IMR-90 (cell line): ENCODE measurements at regions not wholly inside any gene's neighbourhood (a gene's known extent, or its start where the extent isn't known, plus 50 kb on each side); places are given as distances from the start of the nearest gene placed in this dataset.

ENCODE experiments used
- ATAC-seq: fragments of 200-7000 bp; cut with Tn5 transposase; 2 replicates; pipeline ENCODE4 v1.9.1; 2020; ENCODE audit warnings: low read depth, mild to moderate bottlenecking, moderate library complexity
- BruUV-seq: library from RNA; stranded (reverse); fragments of 400-500 nt; replicated peaks from 2 replicates; lab custom pipeline; 2021; lab: Mats Ljungman, UMichigan
- CTCF ChIA-PET: fragments of 300-600 bp; formaldehyde crosslinking; extraction: SDS; loops from one replicate; lab custom pipeline; 2021; ENCODE audit warnings: antibody characterized with exemption; lab: Yijun Ruan, JAX
- POLR2A ChIA-PET: fragments of 300-600 bp; sonication (Branson Sonifier 250); formaldehyde crosslinking; loops from one replicate; lab custom pipeline; 2022; ENCODE audit warnings: antibody characterized with exemption; ENCODE audit not compliant: unreplicated experiment; lab: Charles Lee
- DNase-seq: peaks from one replicate; pipeline ENCODE4 v3.0.0; 2013
- H2AFZ ChIP-seq: replicated peaks from 2 replicates; pipeline ENCODE3; 2013; ENCODE audit warnings: low read length, mild to moderate bottlenecking; ENCODE audit not compliant: poor library complexity
- H2AK5ac ChIP-seq: 2 replicates; pipeline ENCODE4 v1.6.1; 2013; ENCODE audit warnings: low read depth, low read length, inconsistent platforms
- H2AK9ac ChIP-seq: replicated peaks from 2 replicates; pipeline ENCODE3; 2013; ENCODE audit warnings: mild to moderate bottlenecking, low read depth, low read length, moderate library complexity; ENCODE audit not compliant: poor library complexity
- H2BK120ac ChIP-seq: 2 replicates; pipeline ENCODE4 v1.6.1; 2013; ENCODE audit warnings: low read depth, low read length, inconsistent platforms
- H2BK15ac ChIP-seq: 3 replicates; pipeline ENCODE4 v1.6.1; 2013; ENCODE audit warnings: low read depth, low read length, inconsistent platforms
- H2BK20ac ChIP-seq: 2 replicates; pipeline ENCODE4 v1.6.1; 2013; ENCODE audit warnings: low read depth, mild to moderate bottlenecking, inconsistent platforms, low read length, moderate library complexity
- H2BK5ac ChIP-seq: 2 replicates; pipeline ENCODE4 v1.6.1; 2013; ENCODE audit warnings: mild to moderate bottlenecking, low read depth, low read length, inconsistent platforms; ENCODE audit not compliant: poor library complexity, severe bottlenecking
- H3K14ac ChIP-seq: replicated peaks from 2 replicates; pipeline ENCODE4 v1.6.1; 2013; ENCODE audit warnings: low read depth, low read length, inconsistent platforms
- H3K18ac ChIP-seq: 2 replicates; pipeline ENCODE4 v1.6.1; 2013; ENCODE audit warnings: low read depth, low read length, control low read depth
- H3K23ac ChIP-seq: 2 replicates; pipeline ENCODE4 v1.6.1; 2013; ENCODE audit warnings: low read depth, low read length, inconsistent platforms
- H3K27ac ChIP-seq: 2 replicates; pipeline ENCODE4 v1.5.1; 2013; ENCODE audit warnings: mild to moderate bottlenecking, control low read depth, low read length; ENCODE audit not compliant: insufficient read depth
- H3K27me3 ChIP-seq: 2 replicates; pipeline ENCODE4 v1.6.1; 2013; ENCODE audit warnings: low read length; ENCODE audit not compliant: control insufficient read depth, insufficient read depth
- H3K36me3 ChIP-seq: 2 replicates; pipeline ENCODE4 v1.6.1; 2013; ENCODE audit warnings: low read length, mixed read lengths; ENCODE audit not compliant: control insufficient read depth, insufficient read depth
- H3K4ac ChIP-seq: 2 replicates; pipeline ENCODE4 v1.6.1; 2013; ENCODE audit warnings: low read depth, low read length, inconsistent platforms
- H3K4me1 ChIP-seq: 2 replicates; pipeline ENCODE4 v1.6.1; 2013; ENCODE audit warnings: low read length, mixed read lengths; ENCODE audit not compliant: control insufficient read depth, insufficient read depth
- H3K4me2 ChIP-seq: 2 replicates; pipeline ENCODE4 v1.6.1; 2013; ENCODE audit warnings: low read depth, mild to moderate bottlenecking, control low read depth, low read length, moderate library complexity
- H3K4me3 ChIP-seq: 2 replicates; pipeline ENCODE4 v1.5.1; 2013; ENCODE audit warnings: low read depth, mild to moderate bottlenecking, control low read depth, low read length, moderate library complexity; ENCODE audit not compliant: insufficient read depth
- H3K56ac ChIP-seq: 2 replicates; pipeline ENCODE4 v1.6.1; 2013; ENCODE audit warnings: low read length, inconsistent platforms; ENCODE audit not compliant: insufficient read depth; ENCODE audit errors: extremely low read depth
- H3K79me1 ChIP-seq, 2 experiments: 2 replicates each; pipeline ENCODE4 v1.6.1; 2013; ENCODE audit warnings: low read length in 2 of 2, inconsistent platforms in 1 of 2, low read depth in 1 of 2
- H3K9ac ChIP-seq: 2 replicates; pipeline ENCODE4 v1.6.1; 2013; ENCODE audit warnings: low read depth, low read length, control low read depth
- H3K9me1 ChIP-seq: 2 replicates; pipeline ENCODE4 v1.6.1; 2013; ENCODE audit warnings: low read length, inconsistent platforms; ENCODE audit not compliant: insufficient read depth
- H3K9me3 ChIP-seq: 2 replicates; pipeline ENCODE4 v1.6.1; 2013; ENCODE audit warnings: low read length; ENCODE audit not compliant: control insufficient read depth, insufficient read depth
- H4K20me1 ChIP-seq: 2 replicates; pipeline ENCODE4 v1.6.1; 2013; ENCODE audit warnings: low read length, inconsistent platforms; ENCODE audit not compliant: insufficient read depth
- H4K5ac ChIP-seq: 2 replicates; pipeline ENCODE4 v1.6.1; 2013; ENCODE audit warnings: mild to moderate bottlenecking, low read depth, low read length, control low read depth
- H4K8ac ChIP-seq, 2 experiments: 2 replicates each; pipeline ENCODE4 v1.6.1; 2013; ENCODE audit warnings: low read depth in 2 of 2, low read length in 2 of 2, control low read depth in 1 of 2, inconsistent platforms in 1 of 2
- H4K91ac ChIP-seq: 2 replicates; pipeline ENCODE4 v1.6.1; 2013; ENCODE audit warnings: low read depth, low read length, inconsistent platforms; ENCODE audit not compliant: insufficient read depth
- CEBPB ChIP-seq: IDR thresholded peaks from 2 replicates; pipeline ENCODE4 v1.6.1; 2012; ENCODE audit warnings: low read depth, low read length, improper control_type of control experiment
- MAFK ChIP-seq: IDR thresholded peaks from 2 replicates; pipeline ENCODE4 v1.6.1; 2012; ENCODE audit warnings: low read depth, low read length, improper control_type of control experiment
- WGBS, 2 experiments: methylation state at CpG; one replicate each; pipeline versions ENCODE4 v1.1.5 to v1.1.7; 2013; ENCODE audit warnings: missing lambda C conversion rate in 2 of 2; ENCODE audit not compliant: insufficient read length in 1 of 2; ENCODE audit errors: extremely low coverage in 2 of 2; 5-methylcytosine and 5-hydroxymethylcytosine counted together
- dilution Hi-C: fragments of 300-500 bp; cut with HindIII; formaldehyde crosslinking; loops from one replicate; pipeline ENCODE4 v1.14.3; 2018; ENCODE audit warnings: low sequenced_read_pairs; ENCODE audit not compliant: unreplicated experiment
- in situ Hi-C: fragments of 300-500 bp; cut with MboI; formaldehyde crosslinking; loops from 3 replicates; pipeline ENCODE4 v1.14.3; 2019; ENCODE audit warnings: low sequenced_read_pairs, inconsistent platforms, mixed read lengths
- intact Hi-C: fragments of 100-400 bp; cut with micrococcal nuclease; formaldehyde crosslinking; loops from 2 replicates; pipeline ENCODE4 v1.10.0; 2022

DNA sequence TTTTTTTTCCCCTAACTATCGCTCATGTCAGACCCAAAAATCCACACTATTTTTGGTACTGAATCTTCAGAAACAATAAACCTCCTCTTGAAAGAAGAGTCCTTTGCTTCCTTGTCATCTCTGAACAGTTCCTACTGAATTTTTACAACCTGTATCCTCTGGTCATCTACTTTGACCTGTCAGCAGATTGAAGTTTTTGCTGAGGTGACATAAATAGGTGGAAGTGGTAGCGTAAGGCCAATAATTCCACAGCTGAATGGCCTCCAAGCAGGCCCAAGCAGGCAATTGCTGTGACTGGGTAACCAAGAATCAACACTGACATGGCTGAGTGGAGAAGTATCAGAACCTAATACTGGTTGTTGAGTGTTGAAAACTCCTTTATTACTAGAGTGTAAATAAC, 117.4 kb upstream of the MAGI2 start:
- ChIA-PET CTCF (no interaction called here), POLR2A (no interaction called here)
- Histone ChIP-seq H3K79me1 (no peaks in the 10 kb centered on the region), H4K91ac (no peak overlapping the region), H3K4me2 (no peak overlapping the region), H2BK120ac (no peak overlapping the region), H3K23ac (no peak overlapping the region), H3K14ac (no peak overlapping the region), H4K8ac (no peak overlapping the region), H2AFZ (no peak overlapping the region), H4K5ac (no peak overlapping the region), H3K27me3 (no peaks in the 10 kb centered on the region), H3K56ac (no peak overlapping the region), H3K4ac (no peak overlapping the region), H3K9me1 (no peaks in the 10 kb centered on the region), H2AK9ac (no peak overlapping the region), H3K27ac (no peak overlapping the region), H3K9me3 (peaks cover 2% of the 10 kb centered on the region; the same call in 1 of the 2 replicates), H2AK5ac (no peak overlapping the region), H3K36me3 (no peaks in the 10 kb centered on the region), H4K20me1 (no peaks in the 10 kb centered on the region), H2BK15ac (no peak overlapping the region), H3K9ac (no peak overlapping the region), H3K4me1 (no peaks in the 10 kb centered on the region), H2BK5ac (no peak overlapping the region), H3K4me3 (no peak overlapping the region), H2BK20ac (no peak overlapping the region), H3K18ac (no peak overlapping the region)
- in situ Hi-C loops: no loop called here
- ATAC-seq: no peak
- BruUV-seq: no TSS peak
- no peak for DNase-seq
- WGBS, 2 experiments: no CpG with 5 or more reads among the region's 2 CpGs
- intact Hi-C loops: no loop called here
- TF ChIP-seq CEBPB (no peak), MAFK (peak; percentile 92)
- dilution Hi-C loops: no loop called here
